ENCODE measurements at regions not wholly inside any gene's neighbourhood (a gene's known extent, or its start where the extent isn't known, plus 50 kb on each side); places are given as distances from the start of the nearest gene placed in this dataset.

GRCh38 chrX:16061296-16061695 is 62.1 kb upstream of the GRPR start:
- Histone ChIP-seq H2AK9ac (replicated peaks; ENCODE audit: low read depth, low read length, poor library complexity) (no peak overlapping the region), H2BK20ac (ENCODE audit: low read depth, low read length) (no peak overlapping the region), H4K8ac (ENCODE audit: low read depth in 2 of 2, low read length in 2 of 2) (no peak overlapping the region), H2AFZ (replicated peaks; ENCODE audit: low read length, poor library complexity) (no peak overlapping the region), H3K36me3 (ENCODE audit: control insufficient read depth, insufficient read depth, low read length) (no peaks in the 10 kb centered on the region), H3K4me1 (ENCODE audit: control insufficient read depth, insufficient read depth, low read length) (no peaks in the 10 kb centered on the region), H2BK15ac (ENCODE audit: low read depth, low read length) (no peak overlapping the region), H3K56ac (ENCODE audit: extremely low read depth, insufficient read depth, low read length) (no peak overlapping the region), H3K27ac (ENCODE audit: insufficient read depth, low read length) (no peak overlapping the region), H3K9me1 (ENCODE audit: insufficient read depth, low read length) (no peaks in the 10 kb centered on the region), H3K9me3 (ENCODE audit: control insufficient read depth, insufficient read depth, low read length) (no peaks in the 10 kb centered on the region), H4K5ac (ENCODE audit: low read depth, low read length) (no peak overlapping the region), H4K91ac (ENCODE audit: insufficient read depth, low read depth, low read length) (no peak overlapping the region), H2BK120ac (ENCODE audit: low read depth, low read length) (no peak overlapping the region), H3K23ac (ENCODE audit: low read depth, low read length) (no peak overlapping the region), H2BK5ac (ENCODE audit: low read depth, low read length, poor library complexity, severe bottlenecking) (no peak overlapping the region), H3K4me3 (ENCODE audit: insufficient read depth, low read depth, low read length) (no peak overlapping the region), H3K4me2 (ENCODE audit: low read depth, low read length) (no peak overlapping the region), H4K20me1 (ENCODE audit: insufficient read depth, low read length) (no peaks in the 10 kb centered on the region), H3K4ac (ENCODE audit: low read depth, low read length) (no peak overlapping the region), H3K9ac (ENCODE audit: low read depth, low read length) (no peak overlapping the region), H3K27me3 (ENCODE audit: control insufficient read depth, insufficient read depth, low read length) (no peaks in the 10 kb centered on the region), H3K79me1 (ENCODE audit: low read depth in 1 of 2, low read length in 2 of 2) (no peaks in the 10 kb centered on the region), H3K14ac (replicated peaks; ENCODE audit: low read depth, low read length) (no peak overlapping the region), H3K18ac (ENCODE audit: low read depth, low read length) (no peak overlapping the region), H2AK5ac (ENCODE audit: low read depth, low read length) (no peak overlapping the region)
- BruUV-seq (replicated peaks), result no TSS peak
- in situ Hi-C loops (cut with MboI; ENCODE audit: low sequenced_read_pairs) (no loop called here), intact Hi-C loops (cut with micrococcal nuclease) (no loop called here), dilution Hi-C loops (cut with HindIII; ENCODE audit: low sequenced_read_pairs, unreplicated experiment) (no loop called here)
- ATAC-seq (ENCODE audit: low read depth), result no peak
- CTCF ChIA-PET, result interaction anchor here (0.6 to 0.9 kb wide), 2 partner anchors 50 to 56 kb away, joined by 3 to 5 read pairs; no protein-coding TSS in a partner anchor
- whole genome bisulfite sequencing, 2 experiments (ENCODE audit: extremely low coverage in 2 of 2, insufficient read length in 1 of 2), result no CpG with 5 or more reads among the region's 3 CpGs
- DNase-seq, result no peak
- POLR2A ChIA-PET (ENCODE audit: unreplicated experiment), result no interaction called here
- TF ChIP-seq CTCF (conservative IDR thresholded peaks at IDR 0.05; ENCODE audit: low read depth, low read length), result no peak
- no peak for TF ChIP-seq MAZ (IDR thresholded peaks at IDR 0.05; ENCODE audit: borderline replicate concordance, low read depth, low read length)
- no peak for TF ChIP-seq RCOR1 (IDR thresholded peaks at IDR 0.05; ENCODE audit: insufficient replicate concordance, low read length)
